ENCODE measurements at regions not wholly inside any gene's neighbourhood (a gene's known extent, or its start where the extent isn't known, plus 50 kb on each side); places are given as distances from the start of the nearest gene placed in this dataset.

DNA sequence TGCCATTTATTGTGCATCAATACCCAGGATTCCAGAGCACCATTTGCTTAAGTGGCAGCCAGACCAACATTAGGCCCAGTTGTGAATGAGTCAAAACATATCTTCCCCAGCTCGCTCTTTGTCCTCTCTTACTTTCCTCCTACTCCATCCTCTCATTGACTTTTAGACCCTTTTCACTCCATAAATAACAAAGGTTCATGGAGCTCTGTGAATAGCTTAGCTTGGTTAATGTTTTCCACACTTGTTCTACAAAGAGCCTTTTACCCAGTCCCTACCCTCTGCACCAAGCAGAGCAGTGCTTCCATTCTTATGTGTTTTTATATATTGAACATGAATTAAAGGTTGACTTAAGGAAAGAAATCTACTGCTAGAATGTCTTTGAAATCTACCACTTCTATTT lies 625.8 kb upstream of the FANCL start:
- no peak for DNase-seq (ENCODE audit: low read depth in 2 of 2)

DNA sequence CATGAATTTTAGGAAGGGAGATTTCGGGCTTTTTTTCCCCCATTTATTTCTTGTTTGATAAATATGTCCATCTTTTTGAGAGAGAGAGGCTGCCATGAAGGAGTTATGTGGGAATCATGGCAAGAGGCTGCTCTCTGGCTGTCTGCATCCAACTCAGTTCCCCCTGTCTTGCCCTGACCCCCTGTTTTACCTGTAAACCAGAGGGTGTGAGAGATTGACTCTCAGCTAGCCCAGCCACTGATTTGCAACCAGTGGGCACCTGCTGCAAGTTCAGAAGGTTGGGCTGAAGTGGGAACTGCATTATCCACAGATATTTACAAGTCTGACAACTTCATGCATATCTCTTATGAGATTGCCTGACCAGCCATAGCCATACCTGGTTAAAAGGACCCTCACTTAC lies 625.4 kb upstream of the FANCL start:
- no peak for DNase-seq (ENCODE audit: low read depth in 2 of 2)

DNA sequence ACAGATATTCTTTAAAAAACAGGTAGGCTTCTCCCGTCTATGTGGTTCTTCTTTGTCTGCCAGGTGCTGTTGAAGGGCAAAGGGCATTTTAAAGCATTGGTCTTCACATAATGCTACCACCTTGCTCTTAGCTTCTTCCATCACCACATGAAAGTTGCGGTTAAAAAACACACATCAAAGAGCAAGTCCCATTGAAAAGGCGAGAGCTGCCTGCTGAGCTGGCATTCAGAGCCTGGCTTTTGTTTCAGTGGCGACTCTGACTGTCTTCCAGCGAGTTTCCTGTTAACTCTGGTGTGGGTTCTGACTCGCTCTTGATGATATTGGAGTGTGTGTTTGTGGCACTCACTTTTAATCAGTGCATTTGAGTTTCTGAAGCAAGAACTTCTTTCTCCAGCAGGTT lies 624.9 kb upstream of the FANCL start:
- DNase-seq (ENCODE audit: low read depth in 2 of 2) = no peak

DNA sequence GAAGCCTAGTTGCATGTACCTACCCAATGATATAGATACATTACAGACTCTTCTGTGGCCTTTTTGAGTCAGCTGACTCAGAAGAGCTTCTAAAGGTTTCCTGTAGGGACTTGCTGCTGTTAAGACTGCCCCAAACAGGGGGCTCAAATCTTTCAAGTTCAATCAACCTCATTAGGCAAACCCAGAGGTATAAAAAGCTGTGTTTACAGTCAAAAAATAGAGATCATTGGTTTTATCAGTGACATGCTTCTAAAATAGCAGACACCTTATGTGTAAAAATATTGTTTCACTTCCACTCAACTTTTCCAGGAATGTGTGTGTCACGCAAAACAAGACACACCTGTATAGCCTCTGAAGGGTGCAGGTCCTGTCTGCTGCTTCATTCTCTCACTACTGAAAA lies 624.3 kb upstream of the FANCL start:
- DNase-seq (ENCODE audit: low read depth in 2 of 2) = no peak

DNA sequence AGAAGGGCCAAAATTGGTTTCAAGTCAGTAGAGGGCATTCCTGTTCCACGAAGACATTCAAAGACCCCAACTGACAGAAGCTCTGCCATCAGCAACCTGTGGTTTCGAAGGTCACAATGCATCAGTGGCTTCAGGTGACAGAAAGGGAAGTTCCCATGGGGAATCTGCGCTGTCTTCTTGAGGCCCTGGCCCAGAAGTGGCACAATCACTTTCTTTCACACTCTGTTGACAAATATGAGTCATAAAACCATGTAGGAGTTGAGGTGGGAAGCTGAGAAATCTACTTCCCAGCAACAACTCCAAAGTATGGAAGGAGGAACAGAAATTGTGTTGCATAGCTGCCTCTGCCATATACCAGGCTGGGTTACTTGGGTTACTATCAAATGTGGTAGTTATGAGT lies 621.1 kb upstream of the FANCL start:
- DNase-seq (ENCODE audit: low read depth in 2 of 2) = no peak

GRCh38 chr2:58860586-58860985 lies 619.5 kb upstream of the FANCL start:
- no peak for DNase-seq (ENCODE audit: low read depth in 2 of 2)

GRCh38 chr2:58856100-58856499 lies 615.0 kb upstream of the FANCL start:
- DNase-seq (ENCODE audit: low read depth in 2 of 2) = no peak

DNA sequence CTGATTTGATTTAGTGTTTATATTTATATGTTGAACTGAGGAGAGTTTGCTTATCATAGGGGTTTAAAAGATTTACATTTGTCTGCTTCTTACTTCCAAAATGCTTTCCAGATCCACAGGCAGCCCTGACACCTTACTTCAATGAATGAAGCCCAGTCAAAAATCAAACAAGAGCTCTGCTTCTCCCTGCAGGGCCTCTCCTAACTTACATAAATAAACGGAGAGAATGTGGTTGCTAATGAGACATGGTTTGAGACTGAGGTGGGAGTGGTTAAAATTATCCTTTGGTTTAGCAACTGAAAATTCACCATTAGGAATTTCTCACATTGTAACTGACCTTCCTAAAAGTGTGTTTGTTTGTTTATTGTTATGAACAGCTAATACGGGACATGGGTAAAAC lies 612.3 kb upstream of the FANCL start:
- no peak for DNase-seq (ENCODE audit: low read depth in 2 of 2)

GRCh38 chr2:58852905-58853304 lies 611.8 kb upstream of the FANCL start:
- no peak for DNase-seq (ENCODE audit: low read depth in 2 of 2)

DNA sequence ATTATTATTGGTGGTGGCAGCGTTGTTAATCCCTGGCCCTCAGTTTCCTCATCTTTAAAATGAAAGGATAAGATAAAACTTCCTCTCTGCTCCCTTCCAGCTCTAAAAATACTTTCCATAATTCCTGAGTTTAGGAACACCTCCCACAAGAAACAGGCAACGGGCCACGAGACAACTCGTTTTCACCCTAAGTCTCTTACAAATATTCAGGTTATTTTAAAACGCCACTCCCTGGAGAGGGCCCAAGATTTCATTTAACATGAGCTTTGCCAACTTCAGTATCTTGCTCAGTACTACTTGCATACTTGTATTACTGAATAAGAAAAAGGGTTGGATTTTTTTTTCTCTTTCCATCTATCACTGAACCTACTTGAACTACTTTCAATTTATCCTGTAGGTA lies 611.1 kb upstream of the FANCL start:
- DNase-seq (ENCODE audit: low read depth in 2 of 2) = no peak

GRCh38 chr2:58851598-58851997 lies 610.5 kb upstream of the FANCL start:
- no peak for DNase-seq (ENCODE audit: low read depth in 2 of 2)

DNA sequence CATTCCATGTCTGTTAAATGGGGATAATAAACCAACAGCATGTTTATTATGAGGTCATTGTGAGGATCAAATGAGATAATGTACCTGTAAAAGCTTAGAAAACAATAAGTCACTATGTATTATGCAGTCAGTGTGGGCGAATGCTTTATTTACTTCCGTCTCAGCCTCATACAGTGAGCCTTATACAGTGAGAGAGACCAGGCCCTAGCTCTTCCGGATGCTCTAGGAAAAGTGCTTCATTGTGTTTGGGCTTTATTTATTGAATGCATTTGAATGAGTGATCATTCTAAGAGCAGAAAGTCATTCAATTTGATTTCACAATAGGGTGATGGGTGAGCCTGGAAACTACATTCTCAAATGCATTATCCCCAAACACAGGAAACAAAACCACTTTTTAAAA lies 603.9 kb upstream of the FANCL start:
- DNase-seq (ENCODE audit: low read depth in 2 of 2) = no peak

GRCh38 chr2:58842501-58843155 lies 601.5 kb upstream of the FANCL start:
- no peak for DNase-seq (ENCODE audit: low read depth in 2 of 2)

DNA sequence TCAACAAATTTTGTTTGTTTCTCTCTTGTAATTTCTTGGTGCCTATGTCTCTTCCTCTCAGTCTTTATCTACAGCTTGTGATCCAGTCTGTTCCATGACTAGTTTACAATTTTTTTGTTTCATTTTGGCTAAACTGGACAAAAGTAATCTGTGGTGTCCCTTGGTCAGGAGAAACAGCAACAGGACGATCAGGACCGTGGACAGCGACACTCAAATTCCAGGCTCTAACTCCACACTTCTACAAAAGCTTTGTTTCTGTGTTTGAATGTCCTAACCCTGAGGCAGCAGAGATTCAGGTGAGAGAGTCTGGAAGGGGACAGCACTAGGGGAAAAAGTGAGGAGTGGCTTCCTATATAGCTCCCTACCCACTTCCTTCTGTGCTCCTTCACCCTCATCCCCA lies 593.3 kb upstream of the FANCL start:
- DNase-seq (ENCODE audit: low read depth in 2 of 2) = no peak

- no peak for DNase-seq (ENCODE audit: low read depth in 2 of 2)
These were observed 585.7 kb upstream of the FANCL start for GRCh38 chr2:58826795-58827194.

DNA sequence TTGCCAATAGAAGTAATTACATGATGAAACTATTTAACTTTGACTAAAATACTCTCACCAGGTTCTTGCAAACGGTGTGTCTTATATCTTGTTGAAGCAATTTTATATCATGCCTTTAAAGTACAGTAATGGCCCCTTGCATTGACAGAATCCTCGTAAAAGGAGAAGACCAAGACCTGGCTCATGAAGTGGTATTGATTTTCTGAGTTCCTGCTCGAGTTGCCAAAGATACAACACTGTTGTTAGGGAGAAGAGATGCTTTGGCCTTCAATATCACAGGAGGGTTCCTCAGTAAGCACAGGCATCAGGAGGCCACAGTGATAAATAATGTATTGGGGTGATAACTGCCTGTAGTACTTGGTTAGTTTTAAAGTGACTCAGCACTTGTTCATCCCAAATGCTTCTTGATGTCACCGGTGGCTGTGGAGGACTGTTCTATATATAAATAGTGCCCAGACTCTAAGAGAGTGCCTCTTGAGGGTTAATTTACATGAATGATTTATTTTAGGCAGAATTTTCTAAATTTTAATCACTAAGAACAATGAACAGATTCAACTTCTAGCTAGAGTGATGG lies 571.7 kb upstream of the FANCL start:
- DNase-seq (ENCODE audit: low read depth in 2 of 2) = no peak

- DNase-seq (ENCODE audit: low read depth in 2 of 2) = no peak
These were observed 564.0 kb upstream of the FANCL start for GRCh38 chr2:58805126-58805525.

DNA sequence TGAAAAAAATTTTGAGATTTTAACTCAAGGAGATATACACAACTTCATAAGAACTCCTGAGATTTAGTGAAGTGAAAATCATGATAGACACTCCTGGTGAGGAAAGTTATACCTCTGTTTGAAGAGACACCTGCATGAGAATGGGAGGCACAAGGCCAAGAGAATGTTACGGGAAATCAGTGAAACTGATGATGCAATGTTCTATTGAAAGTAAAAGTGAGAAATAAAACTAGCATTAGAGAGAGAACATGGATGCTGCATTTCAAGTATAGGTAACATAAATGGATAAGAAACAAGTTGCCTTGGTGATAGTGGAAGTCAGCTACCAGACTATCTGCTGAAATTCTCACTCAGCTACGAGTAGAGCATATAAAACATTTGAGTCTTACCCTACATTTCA lies 562.1 kb upstream of the FANCL start:
- DNase-seq (ENCODE audit: low read depth in 2 of 2) = no peak

- DNase-seq (ENCODE audit: low read depth in 2 of 2) = no peak
These were observed 559.8 kb upstream of the FANCL start for GRCh38 chr2:58800881-58801280.

DNA sequence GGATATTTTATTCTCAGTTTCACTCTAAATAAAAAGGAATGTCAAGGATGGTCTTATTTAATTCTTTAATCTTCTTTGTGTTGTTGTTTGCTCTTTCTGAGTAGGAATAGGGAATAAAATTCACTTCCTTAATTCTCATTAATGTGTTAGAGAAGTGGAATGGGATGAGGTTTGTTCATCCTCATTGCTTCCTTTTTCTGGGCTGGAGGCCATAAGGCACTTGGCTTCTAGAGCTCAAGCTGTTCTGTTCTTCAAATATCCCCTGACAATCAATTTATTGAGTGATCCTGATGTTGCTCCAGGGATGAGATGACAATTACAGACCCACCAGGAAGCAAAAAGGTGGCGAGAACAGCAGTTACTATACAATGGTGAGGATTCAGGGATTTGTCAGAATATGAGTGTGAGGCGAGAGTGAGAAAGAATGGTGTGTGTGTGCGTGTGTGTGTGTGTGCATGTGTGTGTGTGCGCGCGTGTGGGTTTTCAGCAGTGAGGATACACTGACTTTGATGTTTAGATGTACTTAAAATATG lies 557.6 kb upstream of the FANCL start:
- no peak for DNase-seq (ENCODE audit: low read depth in 2 of 2)

- no peak for DNase-seq (ENCODE audit: low read depth in 2 of 2)
These were observed 555.2 kb upstream of the FANCL start for GRCh38 chr2:58796239-58796910.

DNA sequence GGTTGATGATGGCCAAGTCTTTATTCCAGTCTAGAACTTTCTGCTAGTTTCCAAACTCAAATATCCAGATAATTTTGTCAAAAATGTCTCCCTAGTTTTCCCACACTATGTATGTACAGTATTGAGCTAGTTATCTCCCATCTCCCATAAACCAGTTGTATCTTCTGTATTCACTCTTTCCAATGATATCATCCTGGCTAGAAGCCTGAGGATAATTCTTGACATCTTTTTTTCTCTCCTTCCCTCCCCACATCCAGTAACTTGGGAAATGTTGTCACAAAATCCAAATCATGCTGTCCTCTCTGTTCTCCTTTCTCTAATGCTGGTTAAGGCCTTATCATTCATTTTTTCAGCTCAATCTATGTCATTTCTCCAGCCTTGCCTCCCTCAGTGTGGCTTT lies 553.8 kb upstream of the FANCL start:
- no peak for DNase-seq (ENCODE audit: low read depth in 2 of 2)

DNA sequence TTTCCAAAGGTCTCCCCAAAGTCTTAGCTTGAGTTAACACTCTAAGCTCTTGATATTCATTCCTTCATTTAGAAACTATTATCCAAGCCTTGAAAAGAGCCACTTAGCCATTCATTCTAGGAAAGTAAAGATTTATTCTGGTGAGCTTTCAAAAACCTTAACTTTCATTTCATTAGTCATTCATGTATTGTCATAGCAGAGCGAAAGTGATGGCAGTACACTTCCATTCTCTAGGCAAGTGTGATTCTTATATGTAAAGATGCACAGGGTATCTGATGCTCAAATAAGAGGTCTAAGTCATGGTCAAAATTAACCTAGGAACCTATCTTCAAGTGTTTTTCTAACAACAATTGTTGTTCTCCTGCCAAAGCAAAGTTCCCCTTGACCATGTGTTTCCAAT lies 553.0 kb upstream of the FANCL start:
- no peak for DNase-seq (ENCODE audit: low read depth in 2 of 2)

Data from stimulated activated CD4-positive, alpha-beta T cell treated with anti-CD3 and anti-CD28 coated beads, Interleukin-4, amount 100 ng/mL, for 48 hours (primary cell).